ENCODE measurements at regions not wholly inside any gene's neighbourhood (a gene's known extent, or its start where the extent isn't known, plus 50 kb on each side); places are given as distances from the start of the nearest gene placed in this dataset.

- TF ChIP-seq CTCF (IDR thresholded peaks at IDR 0.05) (no peak), POLR2A (IDR thresholded peaks at IDR 0.05) (no peak)
Measured at GRCh38 chr5:158387499-158387898, 528.6 kb upstream of the CLINT1 start.
